ENCODE measurements at regions not wholly inside any gene's neighbourhood (a gene's known extent, or its start where the extent isn't known, plus 50 kb on each side); places are given as distances from the start of the nearest gene placed in this dataset.

DNA sequence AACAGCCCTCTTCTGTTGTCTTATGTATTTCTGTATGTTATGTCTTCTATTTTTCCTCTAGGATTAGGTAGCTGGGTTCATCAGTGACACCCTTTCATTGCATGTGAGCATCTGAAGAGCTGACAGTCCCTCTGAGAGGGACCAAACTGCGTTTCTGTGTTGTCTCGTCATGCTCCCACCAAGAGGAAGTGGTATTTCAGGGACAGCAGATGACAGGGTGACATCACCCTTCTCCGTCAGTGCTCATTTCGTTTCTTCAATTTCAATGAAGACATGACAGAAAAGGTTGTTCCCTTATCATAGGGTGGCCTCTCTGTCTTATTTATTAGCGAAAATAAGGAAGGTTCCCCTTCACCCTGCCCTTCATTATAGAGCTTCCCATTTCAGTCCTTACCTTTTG, 225.9 kb upstream of the NR4A3 start:
- DNase-seq (ENCODE audit: low read depth, low spot score), result no peak
- H3K27ac ChIP-seq, result no peak overlapping the region

DNA sequence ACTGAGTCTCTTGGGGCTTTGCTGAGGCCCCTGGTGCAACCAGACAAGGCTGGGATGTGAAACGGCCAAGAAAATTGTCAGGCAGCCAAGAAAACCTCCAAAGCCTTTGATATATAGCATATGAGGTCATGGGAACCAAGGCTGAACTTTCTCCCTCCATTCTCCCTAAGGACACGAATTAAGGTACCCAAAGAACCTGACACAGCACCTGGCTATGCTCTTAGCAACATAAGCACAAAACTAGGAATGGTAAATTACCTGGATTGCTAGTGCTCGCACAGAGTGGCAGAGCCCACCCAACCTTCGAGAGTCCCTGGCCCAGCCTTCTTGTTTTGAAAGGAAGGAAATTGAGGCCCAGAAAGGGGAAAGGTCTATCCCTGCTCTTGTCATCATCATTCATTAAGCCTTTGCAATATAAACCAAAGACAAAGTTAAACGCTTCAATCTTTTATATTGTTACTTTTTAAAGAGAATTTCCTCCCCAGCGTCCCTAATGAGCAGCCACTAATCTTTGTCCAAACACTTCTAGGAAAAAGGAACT, 220.0 kb upstream of the NR4A3 start:
- no peak overlapping the region for H3K27ac ChIP-seq
- no peak for DNase-seq (ENCODE audit: low read depth, low spot score)

DNA sequence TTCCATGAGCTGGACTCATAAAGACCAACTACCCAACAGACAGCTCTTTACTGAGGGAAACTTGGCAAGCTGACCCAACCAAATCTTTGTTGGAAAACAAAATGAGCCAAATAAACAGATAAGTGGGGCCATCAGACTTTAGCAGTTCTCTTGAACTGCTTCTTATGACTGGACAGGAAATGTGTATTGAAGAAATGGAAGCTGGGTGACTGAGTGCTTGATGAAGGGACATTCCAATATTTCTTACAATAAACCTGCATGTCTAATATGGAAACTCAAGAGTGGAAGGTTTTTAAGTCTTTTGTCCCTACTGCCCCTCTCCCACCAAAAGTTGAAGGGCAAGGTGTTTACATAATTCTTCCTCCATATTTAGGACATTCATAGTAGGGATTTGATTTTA, 218.8 kb upstream of the NR4A3 start:
- DNase-seq (ENCODE audit: low read depth, low spot score), result no peak
- no peak overlapping the region for H3K27ac ChIP-seq

DNA sequence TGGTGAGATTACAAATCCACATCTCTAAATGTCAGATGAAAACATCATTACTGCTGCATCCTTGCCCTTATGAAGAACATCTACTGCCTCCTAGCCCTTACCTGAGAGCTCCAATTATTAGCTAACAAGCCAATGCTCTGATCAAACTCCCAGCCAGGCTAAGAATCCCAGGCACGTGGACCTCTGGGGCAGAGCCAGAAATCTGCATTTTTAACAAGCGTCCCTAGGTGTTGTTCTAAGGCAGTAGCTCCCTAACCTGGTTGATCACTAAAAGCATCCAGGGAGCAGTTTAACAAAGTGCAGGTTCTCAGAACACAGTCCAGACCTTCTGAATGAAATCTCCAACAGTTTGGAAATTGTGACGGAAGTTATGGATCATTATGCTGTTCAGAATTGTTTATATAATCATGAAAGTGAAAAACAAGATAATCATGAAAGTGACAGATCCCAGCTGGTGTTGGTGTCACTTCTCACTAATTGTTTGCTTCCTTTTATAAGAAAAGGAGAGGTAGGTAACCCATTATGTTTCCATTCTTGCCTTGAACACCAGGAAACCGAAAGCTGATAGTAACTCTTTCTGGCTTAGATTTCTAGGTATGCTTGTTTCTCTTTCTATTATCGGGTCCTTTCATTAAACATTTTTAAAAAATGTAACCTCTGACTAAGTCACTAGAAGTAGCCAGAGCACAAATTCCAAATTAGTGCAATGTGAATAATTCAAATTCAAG, 216.5 kb upstream of the NR4A3 start:
- no peak for DNase-seq (ENCODE audit: low read depth, low spot score)
- no peak overlapping the region for H3K27ac ChIP-seq

DNA sequence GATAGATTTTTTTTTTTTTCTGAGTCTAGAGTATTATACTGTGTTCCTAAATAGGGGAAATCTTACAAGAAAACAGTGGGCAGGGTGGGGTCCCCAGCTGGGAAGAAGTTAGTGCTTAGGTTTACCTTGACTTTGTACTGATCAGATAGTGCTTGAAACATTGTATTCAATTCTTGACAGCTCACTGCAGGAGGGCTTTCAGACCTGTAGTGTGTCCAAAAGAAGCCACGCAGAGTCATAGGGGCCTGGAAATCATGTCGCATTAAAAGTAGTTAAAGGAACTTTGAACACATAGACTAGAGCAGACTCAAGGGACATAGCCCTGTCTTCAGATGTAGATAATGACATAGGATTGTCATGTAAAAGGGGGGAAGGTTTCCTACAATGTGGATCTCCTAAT, 215.4 kb upstream of the NR4A3 start:
- no peak overlapping the region for H3K27ac ChIP-seq
- DNase-seq (ENCODE audit: low read depth, low spot score), result no peak

DNA sequence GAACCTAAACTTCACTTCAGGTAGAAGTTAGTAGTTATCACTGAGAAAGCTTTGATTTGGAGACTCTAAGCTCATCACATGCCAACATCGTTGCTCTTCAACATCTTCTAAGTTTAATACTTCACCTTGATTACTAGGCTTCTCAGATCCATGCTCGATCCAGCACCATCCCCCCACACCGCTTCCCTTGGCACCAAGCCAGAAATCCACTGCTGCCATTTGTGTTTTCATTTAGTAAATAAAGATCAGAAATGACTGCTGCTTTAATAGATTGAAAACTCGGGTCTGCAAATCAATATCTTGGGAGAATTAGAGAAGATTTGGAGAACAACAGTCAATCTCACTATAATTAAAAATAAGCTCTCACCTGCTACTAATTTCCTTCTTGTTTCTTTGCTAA, 214.7 kb upstream of the NR4A3 start:
- H3K27ac ChIP-seq, result no peak overlapping the region
- DNase-seq (ENCODE audit: low read depth, low spot score), result no peak

DNA sequence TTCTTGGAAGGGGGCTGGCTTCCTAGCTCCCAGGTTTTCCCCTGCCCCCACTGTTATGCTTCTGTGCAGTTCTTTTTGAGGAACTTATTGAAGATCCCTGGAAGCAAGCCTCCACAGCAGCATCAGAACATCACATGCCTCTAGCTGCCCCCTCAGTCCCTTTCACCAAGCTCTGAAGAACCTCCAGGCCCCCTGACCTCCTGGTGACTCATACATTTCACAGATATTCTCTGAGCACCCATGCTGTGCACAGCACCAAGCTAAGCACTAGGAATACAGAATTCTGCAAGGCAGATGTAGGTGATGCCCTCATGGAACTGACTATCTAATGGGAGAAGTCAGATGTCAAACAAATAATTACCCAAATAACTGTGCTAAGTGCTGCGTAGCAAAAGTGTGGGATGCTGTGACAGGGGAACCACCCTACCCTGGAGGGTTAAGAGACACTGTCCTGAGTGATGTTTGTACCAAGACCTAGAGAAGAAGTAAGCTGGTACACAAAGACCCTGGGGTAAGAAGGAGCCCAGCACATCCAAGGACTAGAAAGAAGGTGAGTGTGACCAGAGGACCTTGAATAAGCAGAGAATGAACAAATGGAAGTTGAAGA, 213.7 kb upstream of the NR4A3 start:
- DNase-seq (ENCODE audit: low read depth, low spot score), result no peak
- no peak overlapping the region for H3K27ac ChIP-seq

DNA sequence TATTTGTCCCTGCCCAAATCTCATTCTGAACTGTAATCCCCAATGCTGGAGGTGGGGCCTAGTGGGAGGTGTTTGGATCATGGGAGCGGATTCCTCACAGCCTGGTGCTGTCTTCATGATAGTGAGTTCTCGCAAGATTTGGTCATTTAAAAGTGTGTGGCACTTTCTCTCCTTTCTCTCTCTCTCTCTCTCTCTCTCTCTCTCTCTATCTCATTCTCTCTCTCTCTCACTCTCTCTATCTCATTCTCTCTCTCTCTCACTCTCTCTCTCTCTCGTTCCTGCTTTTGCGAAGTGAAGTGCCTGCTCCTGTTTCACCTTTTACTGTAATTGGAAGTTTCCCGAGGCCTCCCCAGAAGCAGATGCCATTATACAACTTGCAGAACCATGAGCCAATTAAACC, 207.3 kb upstream of the NR4A3 start:
- no peak overlapping the region for H3K27ac ChIP-seq
- no peak for DNase-seq (ENCODE audit: low read depth, low spot score)

DNA sequence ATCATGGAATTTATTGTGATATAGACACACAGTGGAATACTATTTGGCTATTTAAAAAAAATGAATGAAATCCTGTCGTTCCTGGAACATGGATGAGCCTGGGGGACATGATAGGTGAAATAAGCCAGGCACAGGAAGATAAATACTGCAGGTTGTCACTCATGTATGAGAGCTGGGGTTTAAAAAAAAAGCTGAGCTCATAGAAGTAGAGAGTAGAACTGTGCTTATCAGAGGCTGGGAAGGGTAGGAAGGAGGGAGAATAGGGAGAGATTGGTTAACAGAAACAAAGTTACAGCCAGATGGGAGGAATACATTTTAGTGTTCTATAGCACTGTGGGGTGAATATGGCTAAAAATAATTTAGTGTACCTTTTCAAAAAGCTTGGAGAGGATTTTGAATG, 200.6 kb upstream of the NR4A3 start:
- DNase-seq (ENCODE audit: low read depth, low spot score), result no peak
- no peak overlapping the region for H3K27ac ChIP-seq

DNA sequence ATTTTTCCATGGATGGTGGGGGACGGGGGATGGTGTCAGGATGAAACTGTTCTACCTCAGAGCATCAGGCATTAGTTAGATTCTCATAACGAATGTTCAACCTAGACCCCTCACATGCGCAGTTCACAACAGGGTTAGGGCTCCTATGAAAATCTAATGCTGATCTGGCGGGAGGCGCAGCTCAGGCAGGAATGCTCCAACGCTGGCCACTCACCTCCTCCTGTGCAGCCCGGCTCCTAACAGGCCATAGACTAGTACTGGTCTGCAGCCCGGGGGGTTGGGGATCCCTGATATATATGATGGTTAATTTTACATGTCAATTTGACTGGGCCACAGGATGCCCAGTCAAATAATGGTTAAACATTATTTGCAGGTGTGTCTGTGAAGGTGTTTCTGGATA, 199.0 kb upstream of the NR4A3 start:
- H3K27ac ChIP-seq, result no peak overlapping the region
- no peak for DNase-seq (ENCODE audit: low read depth, low spot score)

DNA sequence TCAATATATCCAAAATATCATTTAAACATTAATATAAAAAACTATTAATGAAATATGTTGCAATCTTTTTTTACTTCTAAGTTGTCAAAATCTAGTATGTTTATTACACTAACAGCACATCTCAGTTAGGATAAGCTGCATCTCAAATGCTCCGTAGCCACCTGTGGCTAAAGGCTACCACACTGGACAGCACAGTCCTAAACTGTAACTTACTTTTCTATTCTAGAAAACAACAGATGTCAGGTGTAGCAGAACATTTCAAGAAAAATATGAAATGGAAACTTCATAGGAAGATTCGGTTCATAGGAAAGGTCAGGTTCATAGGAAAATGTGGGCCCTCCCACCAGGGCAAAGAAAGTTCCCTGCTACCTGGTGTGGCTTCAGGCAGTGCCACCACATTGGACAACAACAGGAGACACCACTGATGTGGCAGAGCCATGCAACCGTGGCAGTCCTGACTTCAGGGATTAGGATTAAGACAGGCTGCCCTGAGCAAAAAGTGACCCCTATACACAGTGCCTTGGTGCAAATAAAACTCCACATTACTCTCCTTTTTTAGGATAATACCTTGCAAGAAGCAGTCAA, 197.8 kb upstream of the NR4A3 start:
- H3K27ac ChIP-seq, result no peak overlapping the region
- no peak for DNase-seq (ENCODE audit: low read depth, low spot score)

DNA sequence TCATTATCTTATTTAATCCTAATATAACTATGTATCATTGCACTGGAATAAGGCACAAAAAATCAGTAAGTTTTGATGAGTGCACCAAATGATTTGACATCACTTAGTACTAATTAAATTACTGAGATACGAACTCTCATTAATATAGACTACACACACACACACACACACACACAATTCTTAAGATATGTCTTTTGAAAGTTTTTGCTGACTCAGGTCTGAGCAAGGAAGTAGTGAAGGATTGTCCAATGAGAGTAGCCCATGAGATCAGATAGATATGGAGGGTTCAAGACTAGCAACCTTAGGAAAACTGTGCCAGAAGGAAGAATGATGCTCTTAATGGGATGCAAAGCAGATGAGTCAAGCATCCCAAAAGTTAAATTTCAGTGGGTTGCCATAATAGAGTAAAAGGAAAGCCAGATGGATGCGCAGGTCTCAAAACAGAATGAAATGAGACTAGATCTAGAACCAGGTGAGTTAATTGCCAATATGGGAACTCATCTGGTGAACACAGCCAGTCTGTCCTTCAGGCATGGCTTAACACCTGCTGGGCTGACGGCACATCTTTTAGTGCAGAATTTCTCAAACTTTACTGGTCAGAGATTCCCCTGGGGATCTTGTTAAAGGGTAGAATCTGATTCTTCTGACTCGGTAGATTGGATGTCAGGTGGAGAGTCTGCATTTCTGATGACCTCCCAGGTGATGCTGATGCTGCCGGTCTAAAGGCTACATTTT, 197.0 kb upstream of the NR4A3 start:
- H3K27ac ChIP-seq, result no peak overlapping the region
- DNase-seq (ENCODE audit: low read depth, low spot score), result no peak

DNA sequence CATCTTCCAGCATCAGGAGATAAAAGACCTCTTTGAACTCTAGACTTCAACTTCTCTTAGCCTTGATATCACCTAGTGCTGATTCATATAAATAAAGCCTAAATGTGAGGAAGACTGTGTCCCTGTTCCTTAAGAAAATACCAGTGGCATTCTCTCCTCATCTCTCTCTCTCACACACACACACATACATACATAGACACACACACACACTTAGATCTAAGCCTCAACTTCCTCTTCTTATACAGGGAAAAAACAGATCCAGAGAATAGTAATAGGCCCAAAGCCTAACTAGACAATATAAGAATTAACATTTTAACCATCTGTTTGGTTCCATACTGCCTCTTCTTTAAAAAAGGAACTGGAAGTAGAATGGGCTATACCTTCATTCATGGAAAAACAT, 195.3 kb upstream of the NR4A3 start:
- no peak for DNase-seq (ENCODE audit: low read depth, low spot score)
- no peak overlapping the region for H3K27ac ChIP-seq

DNA sequence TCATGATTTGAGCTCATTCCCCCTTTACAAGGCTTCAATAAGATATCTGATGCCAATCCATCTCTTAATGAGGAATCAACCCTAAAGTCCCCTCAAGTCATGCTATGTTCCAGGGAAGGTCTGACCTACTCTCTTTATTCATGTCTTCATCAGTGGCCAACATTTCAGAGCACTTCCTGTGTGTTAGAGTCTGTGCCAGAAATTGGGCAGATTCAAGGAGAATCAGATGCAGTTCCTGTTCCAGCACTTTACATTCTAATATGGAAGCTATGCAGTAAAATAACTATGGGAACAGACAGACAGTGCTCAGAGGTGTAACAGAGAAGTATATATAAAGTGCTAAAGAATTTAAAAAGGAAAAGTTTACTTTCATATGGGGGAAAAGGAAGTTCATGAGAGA, 193.4 kb upstream of the NR4A3 start:
- no peak for DNase-seq (ENCODE audit: low read depth, low spot score)

DNA sequence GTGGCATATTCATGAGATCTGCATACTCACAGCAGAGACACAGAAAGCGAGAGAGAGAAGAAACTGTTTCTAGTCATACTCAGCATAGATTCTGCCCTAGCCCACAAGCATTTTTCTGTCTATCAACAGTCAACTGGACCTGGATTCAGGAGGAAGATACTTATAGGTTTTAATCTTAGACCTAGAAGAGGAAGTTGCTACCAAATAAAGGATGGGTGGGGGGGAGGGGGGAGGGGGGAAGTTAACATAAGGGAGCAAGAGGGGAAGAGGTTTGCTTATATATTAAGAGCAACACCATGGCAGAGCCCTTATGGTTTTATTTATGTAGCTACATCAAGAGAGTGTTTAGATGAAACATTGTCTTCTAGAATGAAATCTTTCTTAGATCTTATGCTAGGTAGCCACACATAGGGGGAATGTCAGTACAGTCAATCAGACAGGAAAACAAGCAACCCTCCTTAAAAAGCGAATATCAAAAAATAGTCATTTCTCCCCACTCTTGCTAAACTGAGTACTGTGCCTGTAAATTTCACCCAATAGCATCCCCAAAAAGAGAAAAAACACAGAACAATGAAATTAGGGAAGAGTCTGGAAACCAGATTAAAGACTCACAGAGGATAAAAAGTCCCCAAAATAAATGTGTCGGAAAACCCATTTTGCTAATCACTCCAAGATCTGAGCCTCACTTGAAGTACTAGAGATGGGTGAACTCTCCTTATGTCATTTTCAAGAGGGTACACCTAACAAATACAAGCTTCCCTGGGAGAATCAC, 192.7 kb upstream of the NR4A3 start:
- no peak overlapping the region for H3K27ac ChIP-seq
- no peak for DNase-seq (ENCODE audit: low read depth, low spot score)

More for the DNA sequence above, 193.4 kb upstream of the NR4A3 start:
- no peak overlapping the region for H3K27ac ChIP-seq

DNA sequence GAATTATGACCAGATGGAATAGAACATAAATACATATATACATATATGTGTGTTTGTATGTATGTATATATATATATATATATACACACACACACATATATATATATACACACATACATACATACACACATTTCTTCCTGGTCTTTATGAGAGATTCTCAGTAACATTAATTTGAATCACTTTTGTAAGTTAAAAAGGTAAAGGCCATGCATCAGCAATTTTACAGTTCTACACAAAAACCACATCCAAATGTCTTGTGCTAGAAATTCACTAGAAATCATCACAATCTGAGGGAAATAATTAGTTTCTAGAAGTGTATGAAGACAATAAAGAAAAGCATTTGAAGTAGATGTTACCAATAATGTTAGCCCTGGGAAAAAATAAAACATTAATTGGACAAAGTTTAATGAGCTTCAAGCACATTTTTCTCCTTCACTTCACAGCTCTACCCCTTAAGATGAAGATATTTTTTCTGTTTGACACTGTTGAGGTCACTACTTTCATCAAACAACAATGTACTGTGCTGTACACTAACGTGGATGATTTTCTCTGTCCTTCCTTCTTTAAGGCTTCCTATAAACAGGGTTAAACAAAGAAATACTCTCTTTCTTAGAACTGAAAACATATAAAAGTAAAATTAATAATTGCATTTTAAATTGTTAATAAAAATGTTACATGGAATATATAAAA, 189.2 kb upstream of the NR4A3 start:
- H3K27ac ChIP-seq, result no peak overlapping the region
- no peak for DNase-seq (ENCODE audit: low read depth, low spot score)

DNA sequence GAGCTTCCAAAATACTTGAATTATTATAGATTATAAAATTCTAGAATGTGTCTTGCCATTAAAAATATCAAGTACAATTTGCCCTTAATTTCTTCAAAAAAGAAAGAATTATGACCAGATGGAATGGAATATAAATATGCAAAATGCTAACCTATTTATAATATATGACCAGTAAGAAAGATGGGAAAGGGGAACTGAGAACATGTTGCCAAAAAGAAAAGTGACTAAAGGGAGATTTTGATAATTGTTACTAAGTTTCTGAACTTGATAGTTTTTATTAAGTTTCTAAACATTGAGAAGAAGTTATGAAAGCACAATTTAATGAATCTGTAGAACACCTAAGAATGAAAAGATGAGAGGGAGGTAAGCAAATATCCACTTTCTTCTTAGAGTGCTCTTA, 188.4 kb upstream of the NR4A3 start:
- no peak for DNase-seq (ENCODE audit: low read depth, low spot score)
- no peak overlapping the region for H3K27ac ChIP-seq

DNA sequence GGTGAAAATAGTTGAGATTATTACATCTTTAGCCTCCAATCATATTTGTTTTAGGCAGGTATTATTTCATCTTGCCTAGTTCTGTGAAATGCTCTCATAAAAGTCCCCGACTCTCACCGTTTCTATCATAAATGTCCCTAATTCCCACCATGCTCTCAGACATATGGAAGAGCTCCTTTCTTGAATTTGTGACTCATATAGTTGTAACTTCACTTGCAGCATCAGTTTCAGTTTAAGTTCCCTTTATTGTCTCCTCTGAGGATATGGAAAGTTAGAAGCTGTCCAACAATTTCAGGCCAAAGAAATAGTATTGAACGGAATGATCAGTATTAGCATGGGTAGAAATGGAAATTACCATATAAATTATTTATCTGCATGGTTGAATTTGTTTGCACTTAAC, 187.5 kb upstream of the NR4A3 start:
- H3K27ac ChIP-seq, result no peak overlapping the region
- DNase-seq (ENCODE audit: low read depth, low spot score), result no peak

DNA sequence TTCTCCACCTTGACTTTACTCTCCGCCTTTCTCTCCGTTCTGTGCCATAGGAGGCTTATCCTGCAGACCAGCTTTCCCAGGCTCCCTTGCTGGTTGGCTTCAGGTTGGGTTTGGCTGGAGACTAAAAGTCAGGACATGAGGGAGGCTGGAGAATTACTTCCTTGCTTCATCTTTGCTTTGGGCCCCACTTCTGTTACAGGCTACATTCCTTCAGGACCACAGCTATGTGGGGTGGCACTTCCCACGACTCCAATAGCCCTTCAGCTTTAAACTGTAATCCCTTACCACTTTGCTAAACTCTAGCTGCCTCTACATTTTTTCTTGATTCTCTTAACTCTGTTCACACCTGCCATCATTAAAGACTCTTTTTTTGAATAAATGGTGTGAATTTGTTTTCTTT, 186.7 kb upstream of the NR4A3 start:
- H3K27ac ChIP-seq, result no peak overlapping the region
- DNase-seq (ENCODE audit: low read depth, low spot score), result no peak

DNA sequence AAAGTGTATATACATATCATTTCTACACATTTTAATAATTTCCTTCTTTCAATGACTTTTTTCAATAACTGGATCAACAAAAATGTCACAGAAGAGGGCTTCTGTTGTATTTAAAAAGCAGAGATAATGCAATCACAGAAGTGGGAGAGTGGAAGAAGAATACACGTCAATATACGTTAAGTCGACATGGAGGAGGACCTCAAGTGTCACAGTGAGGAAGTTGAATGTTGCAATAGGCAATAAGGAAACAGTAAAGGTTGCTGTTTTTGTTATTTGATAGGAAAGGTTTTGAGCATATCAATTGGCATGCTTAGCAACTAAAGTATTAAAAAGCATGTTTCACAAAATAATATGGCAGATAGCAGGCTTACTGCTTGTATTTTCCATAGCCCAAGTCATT, 184.0 kb upstream of the NR4A3 start:
- H3K27ac ChIP-seq, result no peak overlapping the region
- no peak for DNase-seq (ENCODE audit: low read depth, low spot score)
